ENCODE measurements at regions not wholly inside any gene's neighbourhood (a gene's known extent, or its start where the extent isn't known, plus 50 kb on each side); places are given as distances from the start of the nearest gene placed in this dataset.

DNA sequence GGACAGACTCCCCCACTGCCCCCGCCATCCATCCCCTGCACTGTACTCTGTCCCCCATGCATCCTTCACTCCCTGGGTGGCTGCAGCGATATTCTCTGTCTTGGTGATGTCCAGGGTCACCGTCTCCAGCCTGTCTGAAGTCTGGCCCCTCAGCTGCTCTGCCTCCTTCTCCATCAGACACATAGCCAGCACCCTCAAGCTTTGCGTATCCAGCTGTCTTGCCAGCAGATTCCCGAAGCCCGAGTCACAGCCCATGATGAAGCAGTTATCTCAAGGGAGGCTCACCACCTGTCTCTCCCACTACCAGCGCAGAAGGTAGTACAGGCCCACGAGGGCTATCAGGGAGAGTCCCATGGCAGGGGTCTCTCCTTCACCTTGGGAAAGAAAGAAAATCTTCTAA lies 77.8 kb downstream of the HSD17B6 start:
- DNase-seq (ENCODE audit: extremely low read depth, low read depth): no peak
- TF ChIP-seq CTCF (IDR thresholded peaks at IDR 0.05; ENCODE audit: low read depth, low read length): no peak

DNA sequence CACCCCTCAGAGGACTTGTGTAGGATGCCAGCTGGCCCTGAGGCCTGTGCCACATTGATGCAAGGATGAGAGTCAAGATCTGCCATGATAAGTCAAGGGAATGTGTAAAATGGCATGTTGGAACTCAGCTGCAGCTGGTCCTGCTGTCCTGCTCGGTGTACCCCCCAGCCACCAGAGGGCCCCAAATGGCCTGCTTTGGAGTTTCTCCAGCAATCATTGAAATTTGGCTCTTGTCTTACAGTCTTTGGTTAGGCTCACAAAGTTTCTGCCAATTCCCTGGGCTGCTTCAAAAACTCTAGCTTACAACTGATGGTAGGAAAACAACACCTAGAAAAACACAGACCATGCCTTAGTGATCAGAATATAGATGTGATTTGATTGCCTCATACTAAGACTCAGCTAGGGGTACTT lies 76.8 kb downstream of the HSD17B6 start:
- TF ChIP-seq CTCF (IDR thresholded peaks at IDR 0.05; ENCODE audit: low read depth, low read length): peak; percentile 19
- DNase-seq (ENCODE audit: extremely low read depth, low read depth): no peak

DNA sequence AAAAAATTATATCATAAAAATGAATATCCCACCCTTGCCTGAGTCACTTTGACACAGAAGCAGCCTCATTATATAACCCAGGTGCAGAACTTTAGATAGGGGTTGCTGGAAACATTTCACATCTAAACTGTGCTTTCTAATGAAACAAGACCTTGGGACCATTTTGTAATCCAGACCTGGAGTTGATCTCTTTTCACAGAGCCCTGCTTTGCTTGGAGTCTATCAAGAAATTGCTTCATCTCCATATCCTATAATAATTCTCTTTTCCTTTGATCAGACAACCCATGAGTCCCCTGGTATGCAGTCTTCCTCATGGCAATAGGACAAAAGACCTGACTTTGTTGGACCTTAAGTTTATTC lies 76.3 kb downstream of the HSD17B6 start:
- no peak for DNase-seq (ENCODE audit: extremely low read depth, low read depth)
- TF ChIP-seq CTCF (IDR thresholded peaks at IDR 0.05; ENCODE audit: low read depth, low read length): no peak

DNA sequence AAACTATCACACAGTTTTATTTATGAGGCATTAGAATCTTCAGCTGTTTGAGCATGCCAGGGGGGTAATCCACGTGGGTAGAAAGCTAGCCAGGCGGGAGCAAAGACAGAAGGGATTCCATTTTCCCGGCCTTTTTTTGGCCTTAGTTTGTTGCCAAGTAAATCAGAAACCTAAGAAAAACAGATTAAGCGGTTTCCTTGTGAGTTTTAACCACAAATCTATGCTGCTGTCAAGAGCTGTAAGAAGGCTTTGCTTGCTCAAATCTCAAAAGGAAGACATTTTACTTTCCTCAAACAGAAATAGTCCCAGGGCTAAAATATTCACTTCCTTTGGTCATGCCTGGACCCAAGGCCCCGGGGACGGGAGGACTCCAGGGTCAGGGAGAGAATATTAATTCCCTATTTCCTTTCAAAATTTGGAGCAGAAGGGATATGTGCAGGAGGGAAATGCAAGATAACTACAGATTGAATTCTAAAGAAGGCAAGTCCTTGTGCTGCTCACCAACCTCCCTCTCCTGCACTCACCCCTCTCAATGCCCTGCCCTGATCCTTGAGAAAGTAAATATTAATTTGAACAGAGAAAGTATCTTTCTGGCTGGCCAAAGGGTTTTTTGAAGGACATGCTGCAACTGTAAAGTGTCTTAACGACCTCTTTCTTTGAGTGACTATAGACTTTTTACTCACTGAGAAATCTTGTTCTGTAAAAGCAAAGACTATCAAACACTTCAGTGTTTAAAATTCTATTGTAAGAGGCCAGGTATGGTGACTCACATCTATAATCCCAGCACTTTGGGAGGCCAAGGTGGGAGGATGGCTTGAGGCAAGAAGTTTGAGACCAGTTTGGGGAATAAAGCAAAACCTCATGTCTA lies 75.7 kb downstream of the HSD17B6 start:
- DNase-seq (ENCODE audit: extremely low read depth, low read depth): no peak
- no peak for TF ChIP-seq CTCF (IDR thresholded peaks at IDR 0.05; ENCODE audit: low read depth, low read length)
